ENCODE measurements at regions not wholly inside any gene's neighbourhood (a gene's known extent, or its start where the extent isn't known, plus 50 kb on each side); places are given as distances from the start of the nearest gene placed in this dataset.
"Not testable (repeated sequence)": the region's sequence is repeated elsewhere in the genome, so short reads cannot be mapped to it uniquely, and the experiment has no call there.

- no peak for TF ChIP-seq CTCF (IDR thresholded peaks at IDR 0.05; ENCODE audit: insufficient read depth, low read length, poor library complexity, severe bottlenecking)
- Histone ChIP-seq H3K4me3 (replicated peaks; ENCODE audit: low read depth, low read length) (no peak overlapping the region), H3K36me3 (ENCODE audit: control insufficient read depth, insufficient read depth, low read length) (no peaks in the 10 kb centered on the region), H3K27me3 (replicated peaks; ENCODE audit: control insufficient read depth, insufficient read depth, low read length) (no peaks in the 10 kb centered on the region)
- no peak for DNase-seq (ENCODE audit: extremely low read depth, insufficient read length)
Measured at GRCh38 chr2:8346706-8347430, 335.0 kb upstream of the ID2 start.

- not testable (repeated sequence) for DNase-seq (ENCODE audit: extremely low read depth, insufficient read length); H3K4me3 ChIP-seq (replicated peaks; ENCODE audit: low read depth, low read length); H3K36me3 ChIP-seq (ENCODE audit: control insufficient read depth, insufficient read depth, low read length); H3K27me3 ChIP-seq (replicated peaks; ENCODE audit: control insufficient read depth, insufficient read depth, low read length)
Measured at GRCh38 chr2:8348911-8349310, 332.9 kb upstream of the ID2 start.

DNA sequence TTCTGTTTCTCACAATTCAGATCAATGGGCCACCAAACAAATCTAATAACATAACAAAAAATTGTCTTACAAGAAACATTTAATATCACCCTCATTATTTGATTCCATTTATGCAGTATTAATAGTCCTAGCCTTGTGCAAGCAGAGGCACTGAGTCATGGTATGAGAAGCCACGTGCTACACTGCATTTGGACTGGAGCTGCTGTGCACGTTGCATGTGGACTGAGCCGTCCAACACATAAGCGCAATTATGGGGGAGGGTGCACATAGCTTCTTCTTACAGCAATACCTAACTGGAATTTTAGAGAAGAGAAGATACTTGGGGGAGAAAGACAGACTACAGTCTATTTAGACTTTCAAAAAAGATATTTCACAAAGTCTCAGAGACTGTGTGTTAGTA, 329.6 kb upstream of the ID2 start:
- Histone ChIP-seq H3K27me3 (replicated peaks; ENCODE audit: control insufficient read depth, insufficient read depth, low read length) (no peaks in the 10 kb centered on the region), H3K4me3 (replicated peaks; ENCODE audit: low read depth, low read length) (no peak overlapping the region), H3K36me3 (ENCODE audit: control insufficient read depth, insufficient read depth, low read length) (no peaks in the 10 kb centered on the region)
- no peak for DNase-seq (ENCODE audit: extremely low read depth, insufficient read length)
- TF ChIP-seq CTCF (IDR thresholded peaks at IDR 0.05; ENCODE audit: insufficient read depth, low read length, poor library complexity, severe bottlenecking), result no peak

GRCh38 chr2:8352989-8353388, 328.9 kb upstream of the ID2 start:
- Histone ChIP-seq H3K27me3 (replicated peaks; ENCODE audit: control insufficient read depth, insufficient read depth, low read length) (no peaks in the 10 kb centered on the region), H3K36me3 (ENCODE audit: control insufficient read depth, insufficient read depth, low read length) (no peaks in the 10 kb centered on the region), H3K4me3 (replicated peaks; ENCODE audit: low read depth, low read length) (no peak overlapping the region)
- no peak for DNase-seq (ENCODE audit: extremely low read depth, insufficient read length)
- no peak for TF ChIP-seq CTCF (IDR thresholded peaks at IDR 0.05; ENCODE audit: insufficient read depth, low read length, poor library complexity, severe bottlenecking)

DNA sequence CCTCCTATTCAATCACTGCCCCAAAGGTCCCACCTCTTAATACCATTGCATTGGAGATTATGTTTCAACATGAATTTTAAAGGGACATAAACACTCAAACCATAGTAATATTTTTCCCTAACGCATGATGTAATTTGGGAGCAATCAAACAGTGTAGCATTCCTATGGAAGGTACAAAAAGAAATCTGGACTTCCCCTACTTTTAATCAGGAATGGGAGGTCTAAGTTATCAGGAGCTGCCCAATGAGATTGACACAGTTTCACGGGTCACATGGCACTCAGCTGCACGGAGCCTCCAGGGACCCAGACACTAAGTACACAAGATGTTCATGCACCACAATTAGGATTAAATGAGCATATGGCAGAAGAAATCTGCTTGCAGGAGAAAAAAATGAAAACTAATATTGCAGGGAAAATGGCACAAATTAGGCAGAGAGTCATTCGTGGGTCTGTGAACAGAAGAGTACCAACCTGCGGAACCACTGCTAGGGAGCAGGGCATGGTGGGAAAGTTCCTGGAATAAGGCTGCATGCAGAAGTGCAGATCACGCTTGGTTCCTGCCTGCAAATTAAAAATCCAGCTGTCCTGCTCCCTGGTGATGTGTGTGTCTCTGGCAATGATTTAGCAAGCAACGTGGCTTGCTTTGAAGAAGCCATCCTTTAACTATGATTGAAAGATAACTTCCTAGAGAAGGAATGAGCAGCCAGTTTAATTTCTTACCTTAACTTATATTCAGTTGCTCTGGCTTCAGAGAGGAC, 326.6 kb upstream of the ID2 start:
- Histone ChIP-seq H3K27me3 (replicated peaks; ENCODE audit: control insufficient read depth, insufficient read depth, low read length) (no peaks in the 10 kb centered on the region), H3K4me3 (replicated peaks; ENCODE audit: low read depth, low read length) (no peak overlapping the region), H3K36me3 (ENCODE audit: control insufficient read depth, insufficient read depth, low read length) (no peaks in the 10 kb centered on the region)
- no peak for DNase-seq (ENCODE audit: extremely low read depth, insufficient read length)
- no peak for TF ChIP-seq CTCF (IDR thresholded peaks at IDR 0.05; ENCODE audit: insufficient read depth, low read length, poor library complexity, severe bottlenecking)

DNA sequence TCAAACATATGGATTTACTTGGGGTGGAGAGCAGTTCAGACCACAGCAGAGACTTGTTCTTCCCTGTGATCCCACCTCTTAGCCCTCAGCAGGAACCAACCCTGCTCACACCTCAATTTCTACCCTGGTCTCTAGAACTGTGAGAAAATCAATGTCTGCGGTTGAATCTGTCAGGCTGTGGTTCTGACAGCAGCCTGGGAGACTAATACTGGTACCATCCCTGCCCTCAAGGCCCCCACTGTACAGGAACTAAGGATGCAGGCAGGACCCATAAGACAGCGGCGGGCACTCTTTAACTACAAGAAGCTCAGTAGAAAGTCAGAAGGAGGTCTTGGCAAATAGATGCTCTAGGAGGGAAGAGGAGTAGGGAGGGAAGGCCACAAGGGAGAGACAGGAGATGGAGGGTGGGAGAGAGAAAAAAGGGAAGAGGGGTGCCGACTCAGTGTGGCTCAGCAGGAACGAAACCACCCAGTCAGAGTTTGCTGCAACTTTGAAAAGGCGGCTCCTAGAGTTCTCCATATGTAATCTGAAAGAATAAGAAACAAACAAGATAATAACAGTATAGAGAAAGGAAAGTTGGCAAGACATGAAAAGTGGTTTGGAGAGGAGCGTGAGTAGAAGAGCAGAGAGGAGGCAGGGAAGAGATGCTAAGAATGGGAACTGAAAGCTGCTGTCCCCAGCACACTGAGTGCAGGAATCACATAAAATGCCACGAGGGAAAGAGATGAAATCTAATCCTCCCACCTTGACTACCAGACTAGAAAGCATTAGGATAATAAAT, 323.9 kb upstream of the ID2 start:
- Histone ChIP-seq H3K4me3 (replicated peaks; ENCODE audit: low read depth, low read length) (no peak overlapping the region), H3K36me3 (ENCODE audit: control insufficient read depth, insufficient read depth, low read length) (no peaks in the 10 kb centered on the region), H3K27me3 (replicated peaks; ENCODE audit: control insufficient read depth, insufficient read depth, low read length) (no peaks in the 10 kb centered on the region)
- TF ChIP-seq CTCF (IDR thresholded peaks at IDR 0.05; ENCODE audit: insufficient read depth, low read length, poor library complexity, severe bottlenecking), result no peak
- no peak for DNase-seq (ENCODE audit: extremely low read depth, insufficient read length)
